ENCODE measurements at regions not wholly inside any gene's neighbourhood (a gene's known extent, or its start where the extent isn't known, plus 50 kb on each side); places are given as distances from the start of the nearest gene placed in this dataset.
"Not testable (repeated sequence)": the region's sequence is repeated elsewhere in the genome, so short reads cannot be mapped to it uniquely, and the experiment has no call there.

DNA sequence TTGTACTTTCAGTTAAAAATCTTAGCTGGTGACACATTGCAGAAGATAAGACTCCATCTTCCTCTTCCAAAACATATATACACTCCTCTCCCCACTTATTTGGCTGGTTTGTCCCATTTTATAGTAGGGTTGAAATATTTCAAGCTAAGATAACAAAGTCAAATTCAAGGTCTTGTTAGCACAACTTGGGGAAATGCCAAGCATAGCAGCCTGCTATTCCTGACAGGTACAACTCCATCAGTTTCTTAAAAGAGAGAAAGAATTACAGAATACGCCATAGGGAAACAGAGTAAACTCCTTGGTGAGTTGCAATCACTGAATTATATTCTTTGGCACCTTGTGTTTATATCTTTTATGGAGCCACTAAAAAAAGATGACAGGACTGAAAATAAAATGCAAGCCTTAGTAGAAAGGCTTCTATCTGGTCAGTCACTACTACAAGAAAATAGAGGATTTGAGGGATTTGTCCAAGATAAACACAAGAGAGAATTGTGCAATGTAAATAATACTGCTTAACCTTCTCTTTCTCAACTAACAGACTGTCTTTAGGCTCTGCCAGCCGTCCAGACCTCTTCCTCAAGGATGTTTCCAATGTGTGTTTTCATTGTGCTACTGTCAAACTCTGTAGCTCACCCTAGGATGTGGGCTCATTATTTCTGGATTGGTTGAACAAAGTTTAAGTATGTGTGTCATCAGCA, 170.3 kb downstream of the VEGFC start:
- BruUV-seq (replicated peaks): no TSS peak

DNA sequence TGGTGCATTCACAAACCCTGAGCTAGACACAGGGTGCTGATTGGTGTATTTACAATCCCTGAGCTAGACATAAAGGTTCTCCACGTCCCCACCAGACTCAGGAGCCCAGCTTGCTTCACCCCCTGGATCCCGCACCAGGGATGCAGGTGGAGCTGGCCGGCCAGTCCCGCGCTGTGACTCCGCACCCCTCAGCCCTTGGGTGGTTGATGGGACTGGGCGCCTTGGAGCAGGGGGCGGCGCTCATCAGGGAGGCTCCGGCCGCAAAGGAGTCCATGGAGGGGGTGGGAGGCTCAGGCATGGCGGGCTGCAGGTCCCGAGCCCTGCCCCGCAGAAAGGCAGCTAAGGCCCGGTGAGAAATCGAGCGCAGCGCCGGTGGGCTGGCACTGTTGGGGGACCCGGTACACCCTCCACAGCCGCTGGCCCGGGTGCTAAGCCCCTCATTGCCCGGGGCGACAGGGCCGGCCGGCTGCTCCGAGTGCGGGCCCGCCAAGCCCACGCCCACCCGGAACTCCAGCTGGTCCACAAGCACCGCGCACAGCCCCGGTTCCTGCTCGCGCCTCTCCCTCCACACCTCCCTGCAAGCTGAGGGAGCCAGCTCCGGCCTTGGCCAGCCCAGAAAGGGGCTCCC, 167.6 kb downstream of the VEGFC start:
- intact Hi-C loops (cut with micrococcal nuclease; ENCODE audit: unreplicated experiment); H3K27me3 ChIP-seq (ENCODE audit: control insufficient read depth, insufficient read depth, low read length); ATAC-seq; H3K27ac ChIP-seq (ENCODE audit: low read length); CTCF ChIA-PET; in situ Hi-C loops (cut with HindIII; ENCODE audit: low pct_unique_long_range_greater_than_20kb, low sequenced_read_pairs); H3K36me3 ChIP-seq (ENCODE audit: control insufficient read depth, insufficient read depth, low read length); H3K4me3 ChIP-seq (ENCODE audit: low read depth in 2 of 2, low read length in 2 of 2); POLR2A ChIA-PET; BruUV-seq (replicated peaks); H3K4me1 ChIP-seq (ENCODE audit: control insufficient read depth, insufficient read depth, low read length); H3K9me3 ChIP-seq (ENCODE audit: control insufficient read depth, insufficient read depth, low read depth, low read length); DNase-seq (ENCODE audit: low read depth, low spot score): not testable (repeated sequence)

More for the DNA sequence above, 170.3 kb downstream of the VEGFC start:
- no peaks in the 10 kb centered on the region for H3K4me1 ChIP-seq (ENCODE audit: control insufficient read depth, insufficient read depth, low read length)
- no peak overlapping the region for H3K27ac ChIP-seq (ENCODE audit: low read length)
- DNase-seq (ENCODE audit: low read depth, low spot score) (no peak), ATAC-seq (no peak)
- no peaks in the 10 kb centered on the region for H3K9me3 ChIP-seq (ENCODE audit: control insufficient read depth, insufficient read depth, low read depth, low read length)
- in situ Hi-C loops (cut with HindIII; ENCODE audit: low pct_unique_long_range_greater_than_20kb, low sequenced_read_pairs) (no loop called here), intact Hi-C loops (cut with micrococcal nuclease; ENCODE audit: unreplicated experiment) (no loop called here)
- no peaks in the 10 kb centered on the region for H3K27me3 ChIP-seq (ENCODE audit: control insufficient read depth, insufficient read depth, low read length)
- H3K4me3 ChIP-seq (ENCODE audit: low read depth in 2 of 2, low read length in 2 of 2): no peak overlapping the region
- H3K36me3 ChIP-seq (ENCODE audit: control insufficient read depth, insufficient read depth, low read length): no peaks in the 10 kb centered on the region
- POLR2A ChIA-PET: no interaction called here
- TF ChIP-seq POLR2AphosphoS5 (IDR thresholded peaks at IDR 0.05; ENCODE audit: low read depth, low read length) (no peak), SIN3A (IDR thresholded peaks at IDR 0.05; ENCODE audit: borderline replicate concordance, insufficient read depth, low read depth, low read length) (no peak), TCF7L2 (IDR thresholded peaks at IDR 0.05; ENCODE audit: low read depth, low read length) (no peak)
- TF ChIP-seq, protein P1, sequence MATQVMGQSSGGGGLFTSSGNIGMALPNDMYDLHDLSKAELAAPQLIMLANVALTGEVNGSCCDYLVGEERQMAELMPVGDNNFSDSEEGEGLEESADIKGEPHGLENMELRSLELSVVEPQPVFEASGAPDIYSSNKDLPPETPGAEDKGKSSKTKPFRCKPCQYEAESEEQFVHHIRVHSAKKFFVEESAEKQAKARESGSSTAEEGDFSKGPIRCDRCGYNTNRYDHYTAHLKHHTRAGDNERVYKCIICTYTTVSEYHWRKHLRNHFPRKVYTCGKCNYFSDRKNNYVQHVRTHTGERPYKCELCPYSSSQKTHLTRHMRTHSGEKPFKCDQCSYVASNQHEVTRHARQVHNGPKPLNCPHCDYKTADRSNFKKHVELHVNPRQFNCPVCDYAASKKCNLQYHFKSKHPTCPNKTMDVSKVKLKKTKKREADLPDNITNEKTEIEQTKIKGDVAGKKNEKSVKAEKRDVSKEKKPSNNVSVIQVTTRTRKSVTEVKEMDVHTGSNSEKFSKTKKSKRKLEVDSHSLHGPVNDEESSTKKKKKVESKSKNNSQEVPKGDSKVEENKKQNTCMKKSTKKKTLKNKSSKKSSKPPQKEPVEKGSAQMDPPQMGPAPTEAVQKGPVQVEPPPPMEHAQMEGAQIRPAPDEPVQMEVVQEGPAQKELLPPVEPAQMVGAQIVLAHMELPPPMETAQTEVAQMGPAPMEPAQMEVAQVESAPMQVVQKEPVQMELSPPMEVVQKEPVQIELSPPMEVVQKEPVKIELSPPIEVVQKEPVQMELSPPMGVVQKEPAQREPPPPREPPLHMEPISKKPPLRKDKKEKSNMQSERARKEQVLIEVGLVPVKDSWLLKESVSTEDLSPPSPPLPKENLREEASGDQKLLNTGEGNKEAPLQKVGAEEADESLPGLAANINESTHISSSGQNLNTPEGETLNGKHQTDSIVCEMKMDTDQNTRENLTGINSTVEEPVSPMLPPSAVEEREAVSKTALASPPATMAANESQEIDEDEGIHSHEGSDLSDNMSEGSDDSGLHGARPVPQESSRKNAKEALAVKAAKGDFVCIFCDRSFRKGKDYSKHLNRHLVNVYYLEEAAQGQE (IDR thresholded peaks at IDR 0.05; ENCODE audit: insufficient read depth in 1 of 2, low read depth in 2 of 2, low read length in 1 of 2): no peak
- TF ChIP-seq, protein P2, sequence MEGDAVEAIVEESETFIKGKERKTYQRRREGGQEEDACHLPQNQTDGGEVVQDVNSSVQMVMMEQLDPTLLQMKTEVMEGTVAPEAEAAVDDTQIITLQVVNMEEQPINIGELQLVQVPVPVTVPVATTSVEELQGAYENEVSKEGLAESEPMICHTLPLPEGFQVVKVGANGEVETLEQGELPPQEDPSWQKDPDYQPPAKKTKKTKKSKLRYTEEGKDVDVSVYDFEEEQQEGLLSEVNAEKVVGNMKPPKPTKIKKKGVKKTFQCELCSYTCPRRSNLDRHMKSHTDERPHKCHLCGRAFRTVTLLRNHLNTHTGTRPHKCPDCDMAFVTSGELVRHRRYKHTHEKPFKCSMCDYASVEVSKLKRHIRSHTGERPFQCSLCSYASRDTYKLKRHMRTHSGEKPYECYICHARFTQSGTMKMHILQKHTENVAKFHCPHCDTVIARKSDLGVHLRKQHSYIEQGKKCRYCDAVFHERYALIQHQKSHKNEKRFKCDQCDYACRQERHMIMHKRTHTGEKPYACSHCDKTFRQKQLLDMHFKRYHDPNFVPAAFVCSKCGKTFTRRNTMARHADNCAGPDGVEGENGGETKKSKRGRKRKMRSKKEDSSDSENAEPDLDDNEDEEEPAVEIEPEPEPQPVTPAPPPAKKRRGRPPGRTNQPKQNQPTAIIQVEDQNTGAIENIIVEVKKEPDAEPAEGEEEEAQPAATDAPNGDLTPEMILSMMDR (IDR thresholded peaks at IDR 0.05): no peak
- CTCF ChIA-PET: no interaction called here

DNA sequence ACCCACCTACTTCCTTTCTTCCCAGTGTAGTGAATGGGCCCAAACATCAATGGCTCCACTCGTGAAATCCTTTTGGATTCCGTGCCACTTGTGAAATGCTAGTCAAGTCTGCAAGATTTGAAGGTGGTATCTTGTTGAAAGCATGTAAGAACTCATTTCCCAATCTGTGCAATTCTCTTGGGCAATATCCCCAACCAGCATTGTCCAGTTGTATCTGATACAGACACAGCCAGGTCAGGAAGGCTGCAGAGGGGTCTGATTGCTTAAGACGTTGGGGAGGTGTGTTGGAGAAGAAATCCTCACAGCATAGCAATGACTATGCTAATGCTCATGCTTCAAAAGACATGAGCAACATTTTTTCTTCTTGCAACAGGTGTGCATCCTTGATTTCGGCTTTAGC, 164.8 kb downstream of the VEGFC start:
- CTCF ChIA-PET: no interaction called here
- H3K27me3 ChIP-seq (ENCODE audit: control insufficient read depth, insufficient read depth, low read length): no peaks in the 10 kb centered on the region
- H3K27ac ChIP-seq (ENCODE audit: low read length): no peak overlapping the region
- no peak for TF ChIP-seq TCF7L2 (IDR thresholded peaks at IDR 0.05; ENCODE audit: low read depth, low read length)
- H3K4me1 ChIP-seq (ENCODE audit: control insufficient read depth, insufficient read depth, low read length): no peaks in the 10 kb centered on the region
- H3K9me3 ChIP-seq (ENCODE audit: control insufficient read depth, insufficient read depth, low read depth, low read length): no peaks in the 10 kb centered on the region
- BruUV-seq (replicated peaks): no TSS peak
- POLR2A ChIA-PET: no interaction called here
- no peak for ATAC-seq
- no peak overlapping the region for H3K4me3 ChIP-seq (ENCODE audit: low read depth in 2 of 2, low read length in 2 of 2)
- no peak for DNase-seq (ENCODE audit: low read depth, low spot score)
- intact Hi-C loops (cut with micrococcal nuclease; ENCODE audit: unreplicated experiment) (no loop called here), in situ Hi-C loops (cut with HindIII; ENCODE audit: low pct_unique_long_range_greater_than_20kb, low sequenced_read_pairs) (no loop called here)
- no peaks in the 10 kb centered on the region for H3K36me3 ChIP-seq (ENCODE audit: control insufficient read depth, insufficient read depth, low read length)

Data from Panc1 (cell line).